HEK293 (cell line): ENCODE measurements at regions not wholly inside any gene's neighbourhood (a gene's known extent, or its start where the extent isn't known, plus 50 kb on each side); places are given as distances from the start of the nearest gene placed in this dataset.

Source experiments
- CTCF ChIA-PET: fragments of 350-600 bp; formaldehyde crosslinking; extraction: SDS; loops from one replicate; lab custom pipeline; 2021; ENCODE audit warnings: antibody characterized with exemption; lab: Yijun Ruan, JAX
- POLR2A ChIA-PET: fragments of 300-600 bp; formaldehyde crosslinking; extraction: SDS; loops from one replicate; lab custom pipeline; 2020; ENCODE audit warnings: antibody characterized with exemption, inconsistent platforms; lab: Yijun Ruan, JAX
- H3K27ac ChIP-seq: fragments of 200-500 bp; sonication (Bioruptor generic); 2 replicates; pipeline ENCODE4 v1.5.1; 2014; ENCODE audit warnings: low read depth, low read length, control low read depth, inconsistent platforms; ENCODE audit errors: extremely low read depth
- H3K36me3 ChIP-seq, 2 experiments: fragments of 200-500 bp in 1 of 2; sonication (Bioruptor generic) in 1 of 2; 1 replicate in 1 of 2; 2 replicates in 1 of 2; pipeline ENCODE4 v1.5.1; 2014 to 2017; ENCODE audit warnings: inconsistent platforms in 2 of 2, low read length in 2 of 2; ENCODE audit not compliant: control insufficient read depth in 2 of 2, insufficient read depth in 1 of 2
- H3K4me1 ChIP-seq: fragments of 200-500 bp; sonication (Bioruptor generic); 2 replicates; pipeline ENCODE4 v1.5.1; 2014; ENCODE audit warnings: mild to moderate bottlenecking, low read length, inconsistent platforms; ENCODE audit not compliant: control insufficient read depth, insufficient read depth
- H3K4me3 ChIP-seq: 2 replicates; pipeline ENCODE4 v1.5.1; 2011; ENCODE audit warnings: low read depth, mild to moderate bottlenecking, control low read depth, low read length, moderate library complexity
- H3K9me3 ChIP-seq: fragments of 200-500 bp; sonication (Bioruptor generic); 2 replicates; pipeline ENCODE4 v1.5.1; 2014; ENCODE audit warnings: low read depth, low read length, inconsistent platforms; ENCODE audit not compliant: control insufficient read depth, insufficient read depth
- EGR2 ChIP-seq: fragments of 450-650 bp; formaldehyde crosslinking; IDR thresholded peaks from 2 replicates; pipeline ENCODE4 v1.5.1; 2016; ENCODE audit warnings: low read depth, missing biosample characterization, missing genetic modification characterization
- KLF7 ChIP-seq: fragments of 450-650 bp; formaldehyde crosslinking; IDR thresholded peaks from 2 replicates; pipeline ENCODE4 v1.5.1; 2016; ENCODE audit warnings: missing biosample characterization, missing genetic modification characterization, borderline replicate concordance
- SCRT1 ChIP-seq: fragments of 450-650 bp; formaldehyde crosslinking; IDR thresholded peaks from 2 replicates; pipeline ENCODE4 v1.5.1; 2016; ENCODE audit warnings: missing biosample characterization, missing genetic modification characterization, borderline replicate concordance
- SCRT2 ChIP-seq: fragments of 450-650 bp; formaldehyde crosslinking; IDR thresholded peaks from 2 replicates; pipeline ENCODE4 v1.5.1; 2016; ENCODE audit warnings: missing biosample characterization, missing genetic modification characterization
- SP7 ChIP-seq: fragments of 450-650 bp; formaldehyde crosslinking; IDR thresholded peaks from 2 replicates; pipeline ENCODE4 v1.5.1; 2016; ENCODE audit warnings: missing biosample characterization, missing genetic modification characterization
- TCF7L2 ChIP-seq: IDR thresholded peaks from 2 replicates; pipeline ENCODE4 v1.6.1; 2011; ENCODE audit warnings: low read depth, mild to moderate bottlenecking, inconsistent platforms, low read length, moderate library complexity, borderline replicate concordance
- ZBTB8A ChIP-seq: fragments of 450-650 bp; formaldehyde crosslinking; IDR thresholded peaks from 2 replicates; pipeline ENCODE4 v1.5.1; 2016; ENCODE audit warnings: missing biosample characterization, missing genetic modification characterization
- ZNF211 ChIP-seq: fragments of 450-650 bp; formaldehyde crosslinking; IDR thresholded peaks from 2 replicates; pipeline ENCODE4 v1.5.1; 2016; ENCODE audit warnings: low read depth, missing biosample characterization, missing genetic modification characterization
- ZNF324 ChIP-seq: fragments of 450-650 bp; formaldehyde crosslinking; IDR thresholded peaks from 2 replicates; pipeline ENCODE4 v1.5.1; 2016; ENCODE audit warnings: missing biosample characterization, missing genetic modification characterization
- ZNF660 ChIP-seq: fragments of 450-650 bp; IDR thresholded peaks from 2 replicates; pipeline ENCODE4 v1.5.1; 2018; ENCODE audit warnings: missing biosample characterization, mild to moderate bottlenecking, missing genetic modification characterization
- ZNF677 ChIP-seq: fragments of 450-650 bp; IDR thresholded peaks from 2 replicates; pipeline ENCODE4 v1.5.0; 2018; ENCODE audit warnings: missing biosample characterization, mild to moderate bottlenecking, missing genetic modification characterization, moderate library complexity
- ZNF830 ChIP-seq: fragments of 450-650 bp; IDR thresholded peaks from 2 replicates; pipeline ENCODE4 v1.5.0; 2018; ENCODE audit warnings: missing biosample characterization, missing genetic modification characterization, low read depth, mild to moderate bottlenecking, moderate library complexity
- TF ChIP-seq, protein P1 (sequence below): fragments of 450-650 bp; formaldehyde crosslinking; IDR thresholded peaks from 2 replicates; pipeline ENCODE4 v1.5.1; 2016; ENCODE audit warnings: missing biosample characterization, missing genetic modification characterization
- TF ChIP-seq, protein P2 (sequence below): fragments of 450-650 bp; formaldehyde crosslinking; IDR thresholded peaks from 2 replicates; pipeline ENCODE4 v1.5.1; 2016; ENCODE audit warnings: missing biosample characterization, missing genetic modification characterization

DNA sequence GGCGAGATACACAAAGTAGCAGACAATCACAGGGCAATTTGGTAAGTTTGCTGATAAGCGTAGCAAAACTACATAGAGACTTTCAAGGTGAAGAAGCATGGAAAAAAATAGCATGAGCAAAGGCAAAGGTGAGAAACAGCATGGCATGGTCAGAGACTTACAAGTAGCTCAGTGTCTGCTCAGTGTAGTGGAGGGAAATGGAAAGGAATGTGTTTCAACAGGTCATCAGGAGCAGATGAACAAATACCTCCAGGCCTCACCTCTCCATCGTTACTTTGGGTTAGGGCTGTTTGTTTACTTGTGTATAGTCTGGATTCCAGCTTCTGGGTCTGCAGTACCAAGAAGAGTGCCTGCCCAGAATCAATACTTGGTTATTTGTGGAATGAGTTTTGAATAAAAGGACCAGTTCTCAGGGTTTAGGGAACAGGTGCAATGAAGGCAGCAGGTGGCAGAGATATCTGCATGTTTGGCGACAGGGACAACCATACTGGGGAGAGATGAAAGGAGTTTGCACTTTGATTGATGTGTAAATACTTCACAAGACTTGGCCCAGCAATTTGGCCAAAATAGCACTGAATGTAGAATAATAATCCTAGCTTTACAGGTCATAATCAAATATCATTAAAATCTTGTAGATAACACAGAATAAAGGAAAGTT lies 97.0 kb upstream of the FGGY start:
- Histone ChIP-seq H3K4me3 (no peak overlapping the region), H3K36me3 (no peaks in the 10 kb centered on the region), H3K27ac (no peak overlapping the region), H3K9me3 (no peaks in the 10 kb centered on the region; the same call in 1 of the 2 replicates)
- CTCF ChIA-PET = no interaction called here
- TF ChIP-seq SCRT2 (peak; percentile 84), SP7 (tag by site-specific recombination) (no peak), SCRT1 (tag by site-specific recombination) (peak; percentile 80; the same call in 1 of the 2 replicates), KLF7 (tag by site-specific recombination) (no peak), ZNF660 (no peak), TCF7L2 (peak; percentile 46; the same call in 1 of the 2 replicates)
- TF ChIP-seq, protein P1, sequence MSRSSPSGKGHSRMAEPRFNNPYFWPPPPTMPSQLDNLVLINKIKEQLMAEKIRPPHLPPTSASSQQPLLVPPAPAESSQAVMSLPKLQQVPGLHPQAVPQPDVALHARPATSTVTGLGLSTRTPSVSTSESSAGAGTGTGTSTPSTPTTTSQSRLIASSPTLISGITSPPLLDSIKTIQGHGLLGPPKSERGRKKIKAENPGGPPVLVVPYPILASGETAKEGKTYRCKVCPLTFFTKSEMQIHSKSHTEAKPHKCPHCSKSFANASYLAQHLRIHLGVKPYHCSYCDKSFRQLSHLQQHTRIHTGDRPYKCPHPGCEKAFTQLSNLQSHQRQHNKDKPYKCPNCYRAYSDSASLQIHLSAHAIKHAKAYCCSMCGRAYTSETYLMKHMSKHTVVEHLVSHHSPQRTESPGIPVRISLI (tag by site-specific recombination) = no peak
- TF ChIP-seq, all 188 proteins: peak for 3
- POLR2A ChIA-PET = interaction anchor here (0.7 kb wide), 1 partner anchor 416 kb away, joined by 4 read pairs; the partner anchor contains the start of gene JUN
- H3K4me1 ChIP-seq = peaks cover 13% of the 10 kb centered on the region; the same call in 1 of the 2 replicates

DNA sequence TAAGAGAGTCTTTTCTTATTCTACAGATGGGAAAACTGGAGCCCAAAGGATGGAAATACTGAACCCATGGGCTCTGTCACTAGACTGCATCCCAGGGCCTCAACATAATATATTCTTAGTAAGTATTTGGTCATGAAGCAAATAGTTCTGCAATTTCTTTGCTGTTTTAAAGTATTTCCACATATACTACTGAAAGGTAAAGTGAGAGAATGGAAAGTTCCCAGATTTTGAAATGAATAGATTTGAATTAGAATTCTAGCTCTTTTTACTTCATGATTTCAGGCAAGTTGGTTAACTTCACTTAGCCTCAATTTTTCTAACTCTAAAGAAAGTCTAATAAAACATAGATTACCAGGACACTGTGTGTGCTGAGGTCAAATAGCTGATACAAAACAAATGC lies 95.6 kb upstream of the FGGY start:
- TF ChIP-seq ZNF677 (tag by site-specific recombination) (no peak), ZNF830 (tag by site-specific recombination) (no peak), EGR2 (tag by site-specific recombination) (no peak), ZNF211 (no peak), ZNF324 (tag by site-specific recombination) (no peak)
- TF ChIP-seq, protein P2, sequence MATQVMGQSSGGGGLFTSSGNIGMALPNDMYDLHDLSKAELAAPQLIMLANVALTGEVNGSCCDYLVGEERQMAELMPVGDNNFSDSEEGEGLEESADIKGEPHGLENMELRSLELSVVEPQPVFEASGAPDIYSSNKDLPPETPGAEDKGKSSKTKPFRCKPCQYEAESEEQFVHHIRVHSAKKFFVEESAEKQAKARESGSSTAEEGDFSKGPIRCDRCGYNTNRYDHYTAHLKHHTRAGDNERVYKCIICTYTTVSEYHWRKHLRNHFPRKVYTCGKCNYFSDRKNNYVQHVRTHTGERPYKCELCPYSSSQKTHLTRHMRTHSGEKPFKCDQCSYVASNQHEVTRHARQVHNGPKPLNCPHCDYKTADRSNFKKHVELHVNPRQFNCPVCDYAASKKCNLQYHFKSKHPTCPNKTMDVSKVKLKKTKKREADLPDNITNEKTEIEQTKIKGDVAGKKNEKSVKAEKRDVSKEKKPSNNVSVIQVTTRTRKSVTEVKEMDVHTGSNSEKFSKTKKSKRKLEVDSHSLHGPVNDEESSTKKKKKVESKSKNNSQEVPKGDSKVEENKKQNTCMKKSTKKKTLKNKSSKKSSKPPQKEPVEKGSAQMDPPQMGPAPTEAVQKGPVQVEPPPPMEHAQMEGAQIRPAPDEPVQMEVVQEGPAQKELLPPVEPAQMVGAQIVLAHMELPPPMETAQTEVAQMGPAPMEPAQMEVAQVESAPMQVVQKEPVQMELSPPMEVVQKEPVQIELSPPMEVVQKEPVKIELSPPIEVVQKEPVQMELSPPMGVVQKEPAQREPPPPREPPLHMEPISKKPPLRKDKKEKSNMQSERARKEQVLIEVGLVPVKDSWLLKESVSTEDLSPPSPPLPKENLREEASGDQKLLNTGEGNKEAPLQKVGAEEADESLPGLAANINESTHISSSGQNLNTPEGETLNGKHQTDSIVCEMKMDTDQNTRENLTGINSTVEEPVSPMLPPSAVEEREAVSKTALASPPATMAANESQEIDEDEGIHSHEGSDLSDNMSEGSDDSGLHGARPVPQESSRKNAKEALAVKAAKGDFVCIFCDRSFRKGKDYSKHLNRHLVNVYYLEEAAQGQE (tag by site-specific recombination) = no peak
- TF ChIP-seq, all 188 proteins: peak for 0
- H3K4me1 ChIP-seq = peaks cover 13% of the 10 kb centered on the region; the same call in 1 of the 2 replicates
- no peaks in the 10 kb centered on the region for H3K36me3 ChIP-seq
- POLR2A ChIA-PET = no interaction called here
- CTCF ChIA-PET = no interaction called here
- H3K4me3 ChIP-seq = no peak overlapping the region
- H3K9me3 ChIP-seq = no peaks in the 10 kb centered on the region; the same call in 1 of the 2 replicates
- no peak overlapping the region for H3K27ac ChIP-seq

DNA sequence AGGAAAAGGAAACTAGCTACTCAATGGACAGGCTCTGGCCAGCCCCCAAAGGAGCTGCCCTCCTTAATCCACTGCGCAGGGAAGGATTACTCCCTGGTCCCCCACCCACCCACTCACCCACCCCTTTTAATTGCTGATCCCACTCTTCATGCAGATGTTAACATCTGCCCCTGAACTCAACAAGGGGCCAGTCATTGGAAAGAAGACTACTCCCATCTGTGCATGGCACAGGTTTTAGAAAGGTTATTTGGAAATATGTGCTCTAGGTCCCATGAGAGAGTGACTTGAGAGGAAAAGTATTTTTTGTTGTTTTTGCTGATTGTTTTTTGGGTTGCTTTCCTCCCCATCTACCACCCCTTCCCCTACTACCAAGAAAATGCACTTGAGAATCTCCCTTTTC lies 94.4 kb upstream of the FGGY start:
- POLR2A ChIA-PET = no interaction called here
- H3K9me3 ChIP-seq = no peaks in the 10 kb centered on the region; the same call in 1 of the 2 replicates
- CTCF ChIA-PET = no interaction called here

More for the DNA sequence above, 94.4 kb upstream of the FGGY start:
- Histone ChIP-seq H3K36me3 (no peaks in the 10 kb centered on the region), H3K4me1 (peaks cover 13% of the 10 kb centered on the region; the same call in 1 of the 2 replicates), H3K27ac (no peak overlapping the region)
- TF ChIP-seq ZBTB8A = no peak
- TF ChIP-seq, all 188 proteins: peak for 0
- H3K4me3 ChIP-seq = no peak overlapping the region
